Calu3 (cell line): ENCODE measurements at regions not wholly inside any gene's neighbourhood (a gene's known extent, or its start where the extent isn't known, plus 50 kb on each side); places are given as distances from the start of the nearest gene placed in this dataset.

ENCODE experiments used
- BruUV-seq: library from RNA; stranded (reverse); fragments of 400-500 nt; replicated peaks from 2 replicates; lab custom pipeline; 2021; lab: Mats Ljungman, UMichigan
- CTCF ChIA-PET: fragments of 300-600 bp; sonication (Branson Sonifier 250); formaldehyde crosslinking; loops from one replicate; lab custom pipeline; 2022; ENCODE audit warnings: antibody characterized with exemption; lab: Charles Lee
- DNase-seq: peaks from one replicate; pipeline ENCODE4 v3.0.0; 2022
- H3K27ac Mint-ChIP-seq: one replicate; pipeline ENCODE4 v1.8.0; 2022; ENCODE audit warnings: mixed read lengths; ENCODE audit not compliant: unreplicated experiment
- H3K27me3 Mint-ChIP-seq: one replicate; pipeline ENCODE4 v1.8.0; 2022; ENCODE audit warnings: mixed read lengths; ENCODE audit not compliant: unreplicated experiment
- H3K36me3 Mint-ChIP-seq: one replicate; pipeline ENCODE4 v1.8.0; 2022; ENCODE audit warnings: mild to moderate bottlenecking, moderate library complexity, mixed read lengths; ENCODE audit not compliant: insufficient read depth, unreplicated experiment
- H3K4me1 Mint-ChIP-seq: one replicate; pipeline ENCODE4 v1.8.0; 2022; ENCODE audit warnings: mild to moderate bottlenecking, low read depth, mixed read lengths; ENCODE audit not compliant: unreplicated experiment
- H3K4me3 Mint-ChIP-seq: one replicate; pipeline ENCODE4 v1.8.0; 2022; ENCODE audit warnings: mild to moderate bottlenecking, low read depth, moderate library complexity, mixed read lengths; ENCODE audit not compliant: unreplicated experiment
- H3K9me3 Mint-ChIP-seq: one replicate; pipeline ENCODE4 v1.8.0; 2022; ENCODE audit warnings: low read depth, mixed read lengths; ENCODE audit not compliant: unreplicated experiment
- intact Hi-C: fragments of 100-400 bp; cut with micrococcal nuclease; formaldehyde crosslinking; loops from one replicate; pipeline ENCODE4 v1.10.0; 2022; ENCODE audit not compliant: unreplicated experiment
- TF ChIP-seq, protein P1 (sequence below): fragments of 200-600 bp; IDR thresholded peaks from one replicate; pipeline ENCODE4 v1.8.0; 2022; ENCODE audit warnings: antibody characterized with exemption; ENCODE audit not compliant: unreplicated experiment

- intact Hi-C loops, result no loop called here
- no TSS peak for BruUV-seq
- CTCF ChIA-PET, result no interaction called here
- Mint-ChIP-seq H3K4me3 (no peak overlapping the region), H3K27ac (no peak overlapping the region), H3K9me3 (no peaks in the 10 kb centered on the region), H3K4me1 (no peaks in the 10 kb centered on the region), H3K36me3 (no peaks in the 10 kb centered on the region), H3K27me3 (no peaks in the 10 kb centered on the region)
- DNase-seq, result no peak
- TF ChIP-seq, protein P1, sequence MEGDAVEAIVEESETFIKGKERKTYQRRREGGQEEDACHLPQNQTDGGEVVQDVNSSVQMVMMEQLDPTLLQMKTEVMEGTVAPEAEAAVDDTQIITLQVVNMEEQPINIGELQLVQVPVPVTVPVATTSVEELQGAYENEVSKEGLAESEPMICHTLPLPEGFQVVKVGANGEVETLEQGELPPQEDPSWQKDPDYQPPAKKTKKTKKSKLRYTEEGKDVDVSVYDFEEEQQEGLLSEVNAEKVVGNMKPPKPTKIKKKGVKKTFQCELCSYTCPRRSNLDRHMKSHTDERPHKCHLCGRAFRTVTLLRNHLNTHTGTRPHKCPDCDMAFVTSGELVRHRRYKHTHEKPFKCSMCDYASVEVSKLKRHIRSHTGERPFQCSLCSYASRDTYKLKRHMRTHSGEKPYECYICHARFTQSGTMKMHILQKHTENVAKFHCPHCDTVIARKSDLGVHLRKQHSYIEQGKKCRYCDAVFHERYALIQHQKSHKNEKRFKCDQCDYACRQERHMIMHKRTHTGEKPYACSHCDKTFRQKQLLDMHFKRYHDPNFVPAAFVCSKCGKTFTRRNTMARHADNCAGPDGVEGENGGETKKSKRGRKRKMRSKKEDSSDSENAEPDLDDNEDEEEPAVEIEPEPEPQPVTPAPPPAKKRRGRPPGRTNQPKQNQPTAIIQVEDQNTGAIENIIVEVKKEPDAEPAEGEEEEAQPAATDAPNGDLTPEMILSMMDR, result no peak
Observed at GRCh38 chr7:24341691-24342413, 57.9 kb downstream of the NPY start.

DNA sequence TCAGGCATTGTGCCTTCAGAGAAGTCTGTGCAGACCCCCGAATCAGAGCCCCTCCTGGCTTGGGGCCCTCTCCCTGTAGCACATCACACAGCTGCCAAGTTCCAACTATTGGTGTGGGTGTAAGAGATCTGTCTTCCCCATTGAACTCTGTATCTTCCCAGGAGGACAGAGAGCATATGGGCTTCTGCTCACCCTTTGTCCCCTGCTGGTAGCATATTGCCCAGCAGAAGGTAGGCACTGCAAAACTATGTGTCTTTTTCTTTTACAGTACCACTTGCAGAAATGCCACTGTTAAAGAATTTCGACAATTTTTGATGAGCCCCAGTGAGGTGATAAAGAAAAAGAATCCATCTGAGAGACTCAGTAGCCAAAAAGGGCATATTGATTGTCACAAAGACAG, 59.6 kb downstream of the NPY start:
- no peak overlapping the region for H3K27ac Mint-ChIP-seq
- H3K4me1 Mint-ChIP-seq, result no peaks in the 10 kb centered on the region
- H3K4me3 Mint-ChIP-seq, result no peak overlapping the region
- H3K36me3 Mint-ChIP-seq, result no peaks in the 10 kb centered on the region
- no TSS peak for BruUV-seq
- no peak for DNase-seq
- H3K27me3 Mint-ChIP-seq, result peaks cover 11% of the 10 kb centered on the region
- no peaks in the 10 kb centered on the region for H3K9me3 Mint-ChIP-seq
- CTCF ChIA-PET, result no interaction called here
- intact Hi-C loops, result no loop called here
- TF ChIP-seq, protein P1, result no peak

- BruUV-seq, result no TSS peak
- Mint-ChIP-seq H3K27me3 (peaks cover 28% of the 10 kb centered on the region), H3K9me3 (no peaks in the 10 kb centered on the region), H3K4me3 (no peak overlapping the region), H3K36me3 (no peaks in the 10 kb centered on the region), H3K4me1 (no peaks in the 10 kb centered on the region), H3K27ac (no peak overlapping the region)
- intact Hi-C loops, result no loop called here
- CTCF ChIA-PET, result interaction anchor here (0.6 to 1.0 kb wide), 3 partner anchors 11 to 1704 kb away, joined by 3 to 5 read pairs (median 3); no protein-coding TSS in a partner anchor
- TF ChIP-seq, protein P1, result no peak
- DNase-seq, result no peak
Observed at GRCh38 chr7:24346129-24346528, 62.1 kb downstream of the NPY start.

GRCh38 chr7:24346716-24347115, 62.7 kb downstream of the NPY start:
- no peaks in the 10 kb centered on the region for H3K9me3 Mint-ChIP-seq
- no peaks in the 10 kb centered on the region for H3K36me3 Mint-ChIP-seq
- no peak for DNase-seq
- intact Hi-C loops, result no loop called here
- no TSS peak for BruUV-seq
- peaks cover 28% of the 10 kb centered on the region for H3K27me3 Mint-ChIP-seq
- no peak overlapping the region for H3K27ac Mint-ChIP-seq
- TF ChIP-seq, protein P1, result no peak
- CTCF ChIA-PET, result interaction anchor here (0.6 to 1.0 kb wide), 3 partner anchors 12 to 1703 kb away, joined by 3 to 5 read pairs (median 3); no protein-coding TSS in a partner anchor
- no peaks in the 10 kb centered on the region for H3K4me1 Mint-ChIP-seq
- H3K4me3 Mint-ChIP-seq, result no peak overlapping the region
